HG03097 (cell line): ENCODE measurements at regions not wholly inside any gene's neighbourhood (a gene's known extent, or its start where the extent isn't known, plus 50 kb on each side); places are given as distances from the start of the nearest gene placed in this dataset.
"Not testable (repeated sequence)": the region's sequence is repeated elsewhere in the genome, so short reads cannot be mapped to it uniquely, and the experiment has no call there.

Experiments
- ATAC-seq: cut with Tn5 transposase; IDR thresholded peaks from one replicate; pipeline ENCODE4 v1.9.1; 2021; ENCODE audit not compliant: unreplicated experiment, low FRiP score

DNA sequence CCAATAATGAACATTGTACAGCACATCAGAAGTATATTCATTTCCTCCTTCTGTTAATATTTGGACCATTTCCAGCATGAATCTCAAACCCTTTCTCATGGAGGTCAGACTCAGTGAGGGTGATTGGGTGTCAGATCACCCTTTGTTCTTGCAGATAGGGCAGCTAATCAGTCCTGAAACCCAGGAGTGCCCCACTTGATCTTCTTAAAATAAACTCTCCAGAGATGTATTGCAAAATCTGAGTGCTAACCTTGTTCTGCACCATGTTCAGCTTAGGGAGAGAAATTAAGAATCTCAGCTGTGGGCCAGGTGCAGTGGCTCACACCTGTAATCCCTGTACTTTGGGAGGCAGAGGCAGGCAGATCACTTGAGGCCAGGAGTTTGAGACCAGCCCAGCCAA is 869.4 kb downstream of the TYW1 start:
- ATAC-seq = no peak

DNA sequence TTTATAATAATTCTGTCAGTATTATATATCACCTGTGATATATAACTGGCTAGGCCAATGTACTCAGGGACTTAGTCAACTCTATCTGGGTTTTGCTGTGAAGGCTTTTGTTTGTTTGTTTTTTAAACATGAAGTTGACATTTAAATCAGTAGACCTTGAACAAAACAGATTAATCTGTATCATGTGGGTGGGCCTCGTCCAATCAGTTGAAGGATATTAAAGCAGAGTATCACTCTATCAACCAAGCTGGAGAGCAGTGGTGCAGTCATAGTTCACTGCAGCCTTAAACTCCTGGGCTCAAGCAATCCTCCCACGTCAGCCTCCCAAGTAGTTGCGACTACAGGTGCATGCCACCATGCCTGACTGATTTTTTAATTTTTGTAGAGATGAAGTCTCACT is 870.2 kb downstream of the TYW1 start:
- ATAC-seq = no peak

DNA sequence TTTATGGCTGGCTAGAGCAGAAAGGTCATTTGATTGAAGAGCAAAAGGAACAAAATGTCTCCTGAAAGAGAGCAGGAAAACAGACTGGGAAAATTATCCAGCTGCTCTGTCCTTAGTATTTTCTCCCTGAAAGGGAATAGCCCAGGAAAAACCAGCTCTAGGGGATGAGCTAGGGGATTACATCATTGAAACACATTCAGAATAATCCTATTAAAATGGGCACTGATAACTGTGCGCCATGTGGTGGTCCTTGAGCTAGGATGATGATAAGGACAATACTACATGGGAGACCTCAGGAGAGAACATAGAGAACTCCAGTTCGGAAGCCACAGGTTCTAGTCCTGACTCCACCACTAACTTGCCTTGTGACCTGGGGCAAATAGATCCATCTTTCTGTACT is 873.8 kb downstream of the TYW1 start:
- ATAC-seq = no peak

DNA sequence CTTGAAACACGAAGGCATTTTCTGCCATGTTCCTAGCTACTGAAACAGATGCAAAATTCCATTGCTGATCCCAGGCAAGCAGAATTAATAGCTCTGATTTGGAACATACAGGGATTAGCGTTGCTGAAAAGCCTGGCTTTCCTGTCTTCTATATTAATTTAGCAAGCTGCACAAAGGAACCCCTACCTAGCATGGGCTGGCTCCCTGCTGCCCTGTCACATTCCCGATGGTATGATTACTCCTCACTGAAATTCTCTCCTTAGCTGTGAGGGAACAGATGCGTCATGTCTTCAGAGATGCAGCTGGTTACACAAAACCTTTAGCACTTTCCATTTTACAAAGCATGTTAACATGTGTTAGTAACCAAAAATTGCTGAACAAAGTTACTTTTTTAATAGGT is 878.9 kb downstream of the TYW1 start:
- ATAC-seq = no peak

DNA sequence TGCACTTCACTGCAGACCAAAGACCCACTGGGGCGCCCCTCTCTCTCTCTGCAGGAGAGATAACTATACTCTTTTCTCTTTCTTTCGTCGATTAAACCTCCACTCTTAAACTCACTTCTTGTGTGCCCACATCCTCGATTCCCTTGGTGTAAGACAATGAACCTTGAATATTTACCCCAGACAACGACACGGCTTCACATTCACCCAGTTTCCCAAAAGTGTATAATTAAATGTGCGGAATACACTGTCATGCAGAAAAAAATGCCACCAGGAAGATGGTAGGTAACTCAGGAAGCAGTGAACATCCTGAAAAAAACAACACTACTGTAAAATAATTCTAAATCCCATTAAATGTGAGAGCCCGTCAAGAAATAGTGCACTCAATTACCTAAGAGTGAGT is 882.2 kb downstream of the TYW1 start:
- ATAC-seq = no peak

DNA sequence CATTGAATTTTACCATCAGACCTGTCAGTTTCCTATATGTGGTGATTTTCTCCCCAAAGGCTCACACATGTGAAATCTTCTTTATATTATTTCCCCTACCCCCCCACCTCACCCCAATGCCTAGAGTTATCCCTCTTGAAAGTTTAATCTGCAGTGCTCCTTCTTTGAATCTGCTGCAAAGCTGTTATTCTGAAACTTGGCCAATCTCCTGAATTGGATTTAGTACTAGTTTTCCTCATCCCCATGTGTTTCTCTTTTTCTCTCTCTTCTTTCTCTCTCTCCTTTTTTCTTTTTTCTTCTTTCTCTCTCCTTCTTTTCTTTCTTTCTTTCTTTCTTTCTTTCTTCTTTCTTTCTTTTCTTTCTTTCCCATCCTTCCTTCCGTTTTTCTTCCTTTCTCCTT is 886.2 kb downstream of the TYW1 start:
- ATAC-seq = no peak

DNA sequence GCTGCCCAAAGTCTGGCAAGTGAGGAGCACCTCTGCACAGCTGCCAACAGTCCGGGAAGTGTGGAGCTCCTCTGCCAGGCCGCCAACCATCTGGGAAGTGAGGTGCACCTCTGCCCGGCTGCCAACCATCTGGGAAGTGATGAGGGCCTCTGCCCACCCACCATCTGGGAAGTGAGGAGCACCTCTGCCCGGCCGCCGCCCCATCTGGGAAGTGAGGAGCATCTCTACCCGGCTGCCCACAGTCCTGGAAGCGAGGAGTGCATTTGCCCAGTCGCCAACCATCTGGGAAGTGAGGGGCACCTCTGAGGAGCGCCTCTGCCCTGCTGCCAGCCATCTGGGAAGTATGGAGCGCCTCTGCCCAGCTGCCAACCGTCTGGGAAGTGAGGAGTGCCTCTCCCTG is 893.7 kb downstream of the TYW1 start:
- no peak for ATAC-seq

DNA sequence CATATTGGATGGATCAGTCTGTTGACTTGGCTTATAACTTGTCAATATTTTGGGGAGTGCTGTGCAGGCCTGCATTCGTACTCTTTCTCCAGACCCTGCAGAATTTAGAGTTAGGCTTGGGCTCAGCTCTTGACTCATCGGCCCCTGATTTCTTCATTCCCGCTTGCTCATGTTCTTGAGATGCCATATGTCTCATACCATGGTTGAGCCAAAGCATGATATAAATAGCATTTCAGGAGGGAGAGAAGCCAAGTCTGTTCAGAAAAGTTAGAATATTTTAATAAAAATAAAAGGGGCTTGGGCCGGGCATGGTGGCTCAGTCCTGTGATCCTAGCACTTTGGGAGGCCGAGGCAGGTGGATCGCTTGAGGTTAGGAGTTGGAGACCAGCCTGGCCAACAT is 898.1 kb downstream of the TYW1 start:
- ATAC-seq = no peak

DNA sequence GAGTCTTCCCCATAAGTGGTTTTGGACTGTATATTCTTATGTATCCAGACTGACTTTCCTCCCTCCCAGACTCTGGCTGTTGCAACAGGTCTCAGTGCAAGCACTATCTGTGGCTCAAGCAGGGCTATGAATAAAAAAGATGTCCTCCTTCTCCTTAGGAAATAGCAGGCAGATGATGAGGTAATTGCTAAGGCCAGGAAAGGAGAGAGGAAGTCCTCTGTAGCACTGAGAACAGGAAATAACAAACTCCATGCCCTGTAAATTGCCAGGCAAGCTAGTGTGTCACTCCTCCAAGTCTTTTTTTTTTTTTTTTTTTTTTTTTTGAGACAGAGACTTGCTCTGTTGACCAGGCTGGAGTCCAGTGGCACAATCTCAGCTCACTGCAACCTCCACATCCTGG is 900.1 kb downstream of the TYW1 start:
- ATAC-seq = no peak

DNA sequence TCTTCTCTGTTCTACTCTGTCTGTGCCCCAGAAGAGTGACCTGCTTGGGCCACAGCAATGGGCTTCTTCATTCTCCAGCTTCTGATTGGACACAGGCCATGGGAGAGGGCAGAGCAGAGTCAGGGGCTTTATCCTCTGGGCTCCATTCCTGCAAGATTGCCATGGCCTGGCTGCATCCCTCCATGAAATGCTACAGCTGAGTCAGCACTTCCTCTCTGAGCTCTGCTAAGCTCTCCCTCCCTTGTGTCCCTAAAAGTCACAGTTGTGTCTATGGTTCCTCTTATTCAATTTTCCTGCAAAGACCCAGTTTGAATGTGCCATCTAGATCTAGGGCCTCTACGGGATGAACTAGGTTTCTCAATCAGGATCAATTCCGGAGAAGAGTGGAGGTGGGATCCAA is 903.8 kb downstream of the TYW1 start:
- no peak for ATAC-seq

DNA sequence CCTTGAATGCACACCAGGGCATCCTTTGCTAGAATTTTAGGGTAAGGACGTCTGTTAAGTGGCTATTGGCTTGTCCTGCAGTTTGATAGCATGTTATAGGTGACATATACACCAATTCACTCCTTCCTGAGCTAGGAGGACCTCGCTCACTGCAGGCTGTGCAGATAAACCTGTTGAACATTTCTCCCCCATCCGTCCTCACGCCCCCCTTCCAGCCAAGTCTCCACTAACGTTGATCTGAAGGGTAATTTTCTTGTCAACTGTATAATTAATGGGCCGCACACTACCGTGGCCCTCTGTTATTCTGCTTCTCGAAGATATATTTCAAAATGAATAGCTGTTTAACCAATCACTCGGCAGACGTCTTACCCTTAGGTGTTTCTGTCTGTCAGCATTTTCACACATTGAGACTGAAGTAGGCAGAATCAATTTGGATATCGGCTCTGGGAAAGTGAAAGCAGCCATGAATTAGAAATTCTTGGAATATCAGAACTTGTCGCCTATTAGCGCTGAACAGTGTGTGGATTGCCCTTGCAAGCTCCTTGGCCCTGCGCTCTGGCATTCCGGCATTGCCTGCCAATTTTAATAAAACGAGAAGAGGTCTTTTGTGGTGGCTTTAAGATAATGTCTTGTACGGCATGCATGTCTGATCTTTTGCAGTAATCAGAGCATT is 905.3 kb downstream of the TYW1 start:
- ATAC-seq = no peak

DNA sequence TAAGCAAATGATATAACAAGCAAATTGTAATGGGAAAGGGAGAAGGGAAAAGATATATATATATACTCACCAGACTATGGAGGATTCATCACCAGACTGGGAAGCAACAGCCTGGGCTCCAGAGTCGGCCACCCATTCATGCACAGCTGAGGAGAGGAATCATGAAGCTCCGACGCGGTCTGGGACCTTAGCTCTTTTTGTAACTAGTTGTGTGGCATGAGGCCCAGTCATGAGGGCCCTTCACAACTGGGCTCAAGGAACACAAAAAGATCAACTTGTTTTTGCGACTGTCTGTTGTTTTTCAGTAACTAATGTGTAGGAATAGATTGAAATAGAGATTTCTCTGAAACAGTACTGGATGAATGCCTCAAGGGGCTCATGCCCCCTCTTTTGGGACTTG is 911.2 kb downstream of the TYW1 start:
- no peak for ATAC-seq

DNA sequence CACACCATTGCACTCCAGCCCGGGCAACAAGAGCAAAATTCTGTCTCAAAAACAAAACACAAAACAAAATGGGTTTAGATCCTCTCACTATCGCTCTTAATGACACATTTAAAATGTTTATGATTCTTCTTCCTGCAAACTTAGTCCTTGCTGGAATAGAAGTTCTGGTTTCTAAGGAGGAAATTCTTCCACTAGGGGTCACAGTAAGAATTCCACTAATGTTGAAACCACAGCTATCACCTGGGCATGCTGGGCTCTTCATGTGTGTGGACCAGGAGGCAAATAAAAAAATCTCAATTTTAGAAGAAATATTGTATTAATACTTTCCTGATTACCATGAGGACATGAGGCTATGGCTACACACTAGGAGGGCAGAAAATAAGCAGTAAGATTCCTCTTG is 915.8 kb downstream of the TYW1 start:
- ATAC-seq = no peak

DNA sequence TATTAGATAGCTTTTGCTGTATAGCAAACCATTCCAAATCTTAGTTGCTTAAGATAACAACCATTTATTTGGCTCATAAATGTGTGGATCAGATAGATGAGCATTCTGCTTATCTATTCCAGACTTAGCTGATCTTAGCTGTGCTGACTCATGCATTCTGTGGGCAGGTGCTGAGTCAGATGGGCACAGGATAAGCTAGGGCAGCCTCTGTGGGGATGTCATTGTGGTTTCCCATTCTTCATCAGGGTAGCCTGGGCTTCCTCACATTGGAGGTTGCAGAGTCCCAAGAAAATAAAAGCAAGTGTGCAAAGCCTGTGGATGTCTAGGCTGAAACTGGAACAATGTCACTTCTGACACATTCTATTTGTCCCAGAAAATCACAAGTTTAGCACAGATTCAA is 917.0 kb downstream of the TYW1 start:
- ATAC-seq = no peak

DNA sequence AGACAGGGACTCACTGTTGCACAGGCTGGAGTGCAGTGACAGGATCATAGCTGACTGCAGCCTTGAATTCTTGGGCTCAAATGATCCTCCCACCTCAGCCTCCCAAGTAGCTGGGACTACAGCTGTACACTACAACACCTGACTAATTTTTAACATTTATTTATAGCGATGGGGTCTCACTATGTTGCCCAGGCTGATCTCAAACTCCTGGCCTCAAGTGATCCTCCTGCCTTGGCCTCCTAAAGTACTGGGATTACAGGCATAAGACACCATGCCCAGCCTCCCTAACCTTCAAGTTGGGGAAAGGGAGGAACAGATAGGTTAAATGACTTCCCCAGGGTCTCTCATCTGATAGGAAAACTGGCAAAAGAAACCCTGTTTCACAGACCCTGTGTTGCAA is 919.5 kb downstream of the TYW1 start:
- not testable (repeated sequence) for ATAC-seq

DNA sequence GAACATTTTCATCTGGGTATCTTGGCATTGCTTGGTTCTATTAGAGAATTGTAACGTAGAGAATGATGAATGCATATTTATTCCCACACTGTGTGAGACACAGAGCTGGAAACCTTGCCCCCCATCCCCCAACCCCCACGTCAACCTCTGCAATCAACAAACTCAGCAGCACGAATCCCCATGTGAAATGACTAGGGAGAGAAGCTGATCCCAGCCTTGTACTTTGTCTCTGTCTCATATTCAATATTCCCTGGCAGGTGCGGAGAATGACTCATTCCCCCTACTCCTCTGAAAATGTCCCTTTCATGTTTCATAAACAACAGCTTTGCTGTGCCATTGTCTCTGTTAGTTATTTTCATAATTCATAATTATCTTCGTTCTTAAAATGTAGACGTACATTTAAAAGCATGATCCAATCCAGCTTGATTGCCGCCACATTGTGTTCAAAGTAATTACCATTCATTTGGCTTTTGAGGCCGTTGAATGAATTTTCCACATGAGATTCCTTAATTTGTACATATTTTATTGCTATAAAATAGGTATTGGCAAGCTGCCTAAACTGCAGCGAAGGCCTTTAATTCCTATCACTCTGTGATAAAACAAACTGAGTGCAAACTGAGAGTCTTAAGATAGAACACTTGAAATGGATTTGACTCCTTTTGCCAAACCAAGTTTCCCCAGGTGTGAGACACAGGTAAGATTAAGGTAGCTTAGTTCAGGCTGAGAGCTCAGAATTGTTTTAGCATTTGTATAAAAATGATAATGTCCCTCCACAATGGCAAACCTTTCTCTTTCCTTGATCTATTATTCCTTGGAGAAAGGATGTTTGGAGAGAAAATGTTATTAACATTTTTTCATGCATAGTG is 920.2 kb downstream of the TYW1 start:
- no peak for ATAC-seq

DNA sequence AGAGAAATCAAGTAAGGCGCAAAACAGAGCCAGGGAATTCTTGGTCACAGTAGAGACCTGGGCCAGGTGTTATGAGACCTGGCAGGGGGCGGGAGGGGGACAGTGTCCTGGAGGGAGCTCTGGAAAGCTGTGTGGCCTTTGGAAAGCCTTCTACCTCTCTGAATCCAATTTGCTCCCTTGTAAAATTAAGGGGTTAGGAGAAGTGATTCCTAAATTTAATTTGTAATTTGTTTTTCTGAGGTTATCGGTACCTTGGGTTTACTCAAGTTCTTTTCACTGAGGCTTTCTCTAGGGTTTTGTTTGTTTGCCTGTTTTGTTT is 920.8 kb downstream of the TYW1 start:
- ATAC-seq = no peak

DNA sequence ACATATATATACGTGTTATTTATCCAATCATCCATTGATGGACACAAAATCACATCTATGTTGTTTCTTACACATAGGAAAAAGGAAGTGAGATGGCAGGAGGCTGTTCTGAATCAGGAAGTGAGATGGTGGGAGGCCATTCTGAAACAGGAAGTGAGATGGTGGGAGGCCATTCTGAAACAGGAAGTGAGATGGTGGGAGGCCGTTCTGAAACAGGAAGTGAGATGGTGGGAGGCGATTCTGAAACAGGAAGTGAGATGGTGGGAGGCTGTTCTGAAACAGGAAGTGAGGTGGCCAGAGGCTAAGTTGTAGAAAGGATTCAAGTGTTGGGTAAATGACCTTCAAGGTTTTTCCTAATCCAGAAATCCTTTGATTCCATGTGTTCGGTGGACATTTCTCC is 921.5 kb downstream of the TYW1 start:
- ATAC-seq = no peak

DNA sequence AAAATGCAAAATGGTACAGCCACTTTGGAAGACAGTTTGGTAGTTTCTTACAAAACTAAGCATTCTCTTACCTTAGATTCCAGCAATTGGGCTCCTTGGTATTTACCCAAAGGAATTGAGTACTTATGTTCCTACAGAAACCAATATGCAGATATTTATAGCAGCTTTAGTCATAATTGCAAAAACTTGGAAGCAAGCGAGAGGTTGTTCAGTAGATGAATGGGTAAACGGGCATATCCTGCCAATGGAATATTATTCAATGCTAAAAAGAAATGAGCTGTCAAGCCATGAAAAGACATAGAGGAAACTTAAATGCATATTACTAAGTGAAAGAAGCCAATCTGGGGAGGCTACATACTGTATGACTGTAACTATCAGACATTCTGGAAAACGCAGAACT is 926.7 kb downstream of the TYW1 start:
- no peak for ATAC-seq

DNA sequence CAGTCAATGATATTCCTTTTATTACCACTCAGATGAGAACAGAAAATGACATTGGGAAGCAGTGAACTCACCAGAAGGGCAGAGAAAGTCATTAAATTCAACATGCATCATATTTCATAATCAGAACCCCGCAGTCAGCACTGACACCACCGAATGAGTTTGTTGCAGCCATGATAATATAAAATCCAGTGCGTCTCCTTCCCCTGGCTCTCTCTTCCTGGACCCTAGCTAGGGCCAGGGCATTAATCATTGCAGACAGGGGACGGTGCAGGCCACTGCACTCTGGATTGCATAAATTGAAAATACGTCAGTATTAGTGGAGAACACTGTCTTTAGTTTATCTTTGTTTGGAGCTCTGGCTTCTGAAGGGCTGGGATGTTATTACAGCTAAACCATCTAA is 931.5 kb downstream of the TYW1 start:
- ATAC-seq = no peak

DNA sequence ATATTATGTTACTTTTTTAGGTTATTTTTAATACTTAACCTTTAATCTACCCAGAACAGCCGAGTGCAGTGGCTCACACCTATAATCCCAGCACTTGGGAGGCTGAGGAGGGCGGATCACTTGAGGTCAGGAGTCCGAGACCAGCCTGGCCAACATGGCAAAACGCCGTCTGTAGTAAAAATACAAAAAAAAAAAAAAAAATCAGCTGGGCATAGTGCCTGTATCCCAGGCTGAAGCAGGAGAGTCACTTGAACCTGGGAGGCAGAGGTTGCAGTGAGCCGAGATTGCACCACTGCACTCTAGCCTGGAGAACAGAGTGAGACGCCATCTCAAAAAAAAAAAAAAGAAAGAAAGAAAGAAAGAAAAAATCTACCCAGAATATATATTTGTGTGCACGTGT is 939.8 kb downstream of the TYW1 start:
- not testable (repeated sequence) for ATAC-seq

DNA sequence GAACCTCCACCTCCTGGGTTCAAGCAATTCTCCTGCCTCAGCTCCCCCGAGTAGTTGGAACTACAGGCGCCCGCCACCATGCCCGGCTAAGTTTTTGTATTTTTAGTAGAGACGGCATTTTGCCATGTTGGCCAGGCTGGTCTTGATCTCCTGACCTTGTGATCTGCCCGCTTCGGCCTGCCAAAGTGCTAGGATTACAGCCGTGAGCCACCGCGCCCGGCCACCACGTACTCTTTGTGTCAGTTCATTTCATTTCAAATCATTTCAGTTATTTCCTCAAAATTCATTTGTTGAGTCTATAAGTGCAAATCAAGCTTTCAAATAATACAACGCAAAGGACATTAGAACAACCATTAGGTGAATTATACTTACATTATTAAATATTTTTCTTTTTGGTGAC is 943.8 kb downstream of the TYW1 start:
- ATAC-seq = no peak
